NCI-H2196 treated with DMSO at 0.1 percent for 48 hours (cell line): ENCODE measurements at regions not wholly inside any gene's neighbourhood (a gene's known extent, or its start where the extent isn't known, plus 50 kb on each side); places are given as distances from the start of the nearest gene placed in this dataset.

ENCODE experiments used
- DNase-seq: peaks from one replicate; lab custom pipeline; 2025; ENCODE audit not compliant: unreplicated experiment; lab: John Stamatoyannopoulos, UW

- DNase-seq, result no peak
Observed at GRCh38 chr18:42184685-42185477, 229.8 kb downstream of the PIK3C3 start.

DNA sequence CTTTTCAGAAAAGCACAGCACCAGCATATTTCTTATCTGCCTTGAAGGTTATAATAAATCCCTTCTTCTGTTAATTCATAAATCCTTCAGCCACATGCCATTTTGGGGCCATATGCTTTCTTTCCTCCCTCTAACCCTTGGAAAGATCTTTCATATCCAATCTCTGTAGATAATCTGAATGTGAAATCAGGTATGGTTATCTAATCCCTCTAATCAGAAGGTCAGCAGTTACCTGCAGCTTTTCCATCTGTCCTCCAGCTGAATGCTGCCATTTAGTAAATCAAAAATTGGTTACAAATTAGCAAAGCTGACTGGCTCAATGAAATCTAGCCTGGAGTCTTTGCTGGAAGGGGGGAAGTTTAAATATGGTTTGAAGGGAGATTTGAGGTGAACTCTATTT lies 230.5 kb downstream of the PIK3C3 start:
- no peak for DNase-seq

DNA sequence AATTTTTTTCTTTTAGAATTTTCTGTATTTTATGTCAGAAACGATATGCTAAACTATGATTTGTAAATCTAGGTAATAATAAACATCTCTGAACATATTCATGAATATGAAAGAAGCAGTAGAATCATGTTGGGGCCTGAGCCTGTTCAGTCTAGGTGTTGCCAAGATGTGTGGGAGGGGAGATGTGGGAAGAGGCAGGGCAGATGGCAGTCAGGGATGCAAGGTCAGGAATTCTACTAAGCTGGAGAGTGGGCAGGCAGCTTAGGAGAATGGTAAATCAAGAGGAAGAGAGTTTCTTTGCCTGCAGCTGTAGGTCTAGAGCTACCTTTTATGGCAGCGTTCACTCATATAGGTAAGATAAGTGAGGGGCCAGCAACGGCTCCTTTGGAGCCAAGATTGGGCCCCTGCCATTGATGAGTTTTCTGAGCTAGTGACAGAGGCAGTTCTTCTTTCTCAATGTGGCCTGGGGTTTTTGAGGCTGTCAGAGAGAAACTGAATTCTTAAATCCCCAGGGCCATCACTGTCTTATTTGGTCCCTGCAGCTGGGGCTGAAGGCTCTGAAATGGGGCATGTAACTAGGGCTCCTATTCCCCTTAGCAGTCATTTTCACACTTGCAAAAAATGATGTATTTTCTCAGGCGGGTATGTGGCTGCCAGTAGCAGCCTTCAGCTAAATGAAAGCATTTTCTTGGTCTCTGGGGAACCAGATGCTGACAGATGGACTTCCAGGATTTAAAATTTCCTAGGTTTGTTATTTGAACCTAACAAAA lies 232.8 kb downstream of the PIK3C3 start:
- DNase-seq, result no peak

DNA sequence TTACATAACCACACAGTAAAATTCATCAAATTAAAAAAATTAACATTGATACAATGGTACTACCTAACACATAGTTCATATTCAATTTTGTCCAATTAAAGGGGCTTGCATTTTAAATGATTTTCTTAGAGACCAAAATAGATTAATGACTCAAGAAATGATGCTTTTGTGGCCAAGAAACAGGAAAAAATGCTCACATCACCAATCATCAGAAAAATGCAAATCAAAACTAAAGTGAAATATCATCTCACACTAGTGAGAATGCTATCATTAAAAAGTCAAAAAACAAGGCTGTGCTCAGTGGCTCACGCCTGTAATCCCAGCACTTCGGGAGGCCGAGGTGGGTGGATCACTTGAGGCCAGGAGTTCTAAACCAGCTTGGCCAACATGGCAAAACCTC lies 235.6 kb downstream of the PIK3C3 start:
- DNase-seq, result no peak

- no peak for DNase-seq
Observed at GRCh38 chr18:42192251-42193248, 237.5 kb downstream of the PIK3C3 start.

GRCh38 chr18:42196651-42197050 lies 241.6 kb downstream of the PIK3C3 start:
- no peak for DNase-seq

DNA sequence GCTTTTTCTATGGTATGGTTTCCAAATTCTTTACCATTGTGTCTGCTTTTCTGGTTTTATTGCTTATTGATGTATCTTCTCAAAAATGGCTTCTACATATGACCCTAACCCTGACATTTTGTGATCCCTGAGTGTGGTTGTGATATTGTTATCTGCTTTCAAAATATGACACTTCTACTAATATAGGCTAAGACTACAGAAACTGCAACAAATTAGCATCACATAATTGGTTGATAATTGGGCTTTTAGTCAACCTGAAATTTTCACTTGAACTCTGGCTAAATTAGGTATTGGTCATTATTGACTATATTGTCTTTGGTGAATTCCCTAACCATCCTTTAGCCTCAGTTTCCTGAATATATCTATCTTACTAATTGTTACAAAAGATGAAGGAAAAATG lies 246.1 kb downstream of the PIK3C3 start:
- no peak for DNase-seq

DNA sequence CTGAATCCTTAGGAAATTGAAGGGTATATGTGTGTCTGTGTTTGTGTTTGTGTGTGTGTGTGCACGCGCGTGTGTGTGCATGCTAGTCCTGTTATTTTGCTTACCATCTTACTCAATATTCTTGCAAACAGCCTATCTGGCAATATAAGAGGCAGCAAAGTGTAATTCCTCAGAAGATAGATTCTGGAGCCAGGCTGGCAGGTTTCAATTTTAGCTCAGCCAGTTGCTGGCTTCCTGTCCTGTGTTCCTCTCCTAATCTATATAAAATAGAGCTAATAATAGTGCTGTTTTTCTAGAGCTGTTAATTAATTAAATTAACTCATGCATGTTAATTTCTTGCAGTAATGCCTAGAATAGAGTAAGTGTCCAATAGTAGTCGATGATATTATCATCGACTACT lies 256.2 kb downstream of the PIK3C3 start:
- no peak for DNase-seq

- DNase-seq, result no peak
Observed at GRCh38 chr18:42222557-42222956, 267.5 kb downstream of the PIK3C3 start.

- no peak for DNase-seq
Observed at GRCh38 chr18:42228581-42228980, 273.5 kb downstream of the PIK3C3 start.

GRCh38 chr18:42229211-42230210 lies 274.5 kb downstream of the PIK3C3 start:
- DNase-seq, result no peak

DNA sequence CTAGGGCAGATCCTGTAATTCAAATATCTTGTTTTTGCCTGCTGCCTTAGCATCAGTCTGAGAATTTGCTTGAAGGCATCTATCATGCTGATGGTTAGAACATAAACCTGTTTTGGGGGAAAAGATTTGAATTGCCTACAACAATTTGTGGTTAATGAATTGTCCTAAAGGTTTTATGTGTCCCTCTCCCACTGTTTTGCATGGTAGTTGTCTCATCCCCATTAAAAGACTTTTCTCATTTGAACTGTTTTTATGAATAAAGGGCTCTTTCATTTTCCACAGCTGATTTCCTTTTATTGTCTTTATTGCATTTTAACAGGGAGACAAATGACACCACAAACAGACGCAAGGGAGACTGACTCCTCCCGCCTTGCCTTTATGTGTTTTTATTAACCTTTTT lies 275.6 kb downstream of the PIK3C3 start:
- DNase-seq, result no peak

DNA sequence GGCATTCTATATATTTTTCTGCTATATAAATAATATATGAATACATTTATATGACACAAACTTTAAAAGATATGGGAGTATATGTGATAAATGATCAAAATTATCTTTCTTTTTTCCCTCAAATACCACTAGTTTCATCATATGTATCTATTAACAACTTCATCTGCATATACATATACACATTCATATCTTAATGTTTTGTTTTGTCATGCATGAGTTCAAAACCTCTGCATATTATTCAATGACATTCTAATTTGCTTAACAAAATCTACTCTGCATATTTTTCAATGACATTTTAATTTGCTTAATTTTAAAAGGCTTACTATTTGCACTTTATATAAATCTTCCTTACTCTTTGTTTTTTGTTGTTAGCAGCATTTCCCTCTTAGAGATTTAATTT lies 276.2 kb downstream of the PIK3C3 start:
- no peak for DNase-seq

DNA sequence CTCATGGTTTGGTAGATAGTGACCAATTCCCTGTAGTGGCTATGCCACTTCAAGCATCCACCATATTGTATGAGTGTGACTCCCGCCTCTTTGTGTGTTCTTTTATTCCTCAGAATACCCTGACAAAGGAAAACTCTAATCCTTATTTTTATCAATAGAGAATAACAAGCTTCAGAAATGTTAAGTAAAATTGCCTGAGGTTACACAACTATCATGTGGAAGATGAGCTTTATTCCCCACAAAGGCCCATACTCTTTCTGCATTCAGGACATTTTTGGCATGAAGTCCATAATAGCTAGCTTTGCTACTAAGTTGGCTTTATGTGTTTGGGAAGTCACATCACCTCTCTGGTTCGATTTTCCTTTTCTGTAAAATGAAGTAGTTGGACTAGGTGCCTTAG lies 276.8 kb downstream of the PIK3C3 start:
- no peak for DNase-seq

GRCh38 chr18:42233908-42234307 lies 278.9 kb downstream of the PIK3C3 start:
- no peak for DNase-seq

DNA sequence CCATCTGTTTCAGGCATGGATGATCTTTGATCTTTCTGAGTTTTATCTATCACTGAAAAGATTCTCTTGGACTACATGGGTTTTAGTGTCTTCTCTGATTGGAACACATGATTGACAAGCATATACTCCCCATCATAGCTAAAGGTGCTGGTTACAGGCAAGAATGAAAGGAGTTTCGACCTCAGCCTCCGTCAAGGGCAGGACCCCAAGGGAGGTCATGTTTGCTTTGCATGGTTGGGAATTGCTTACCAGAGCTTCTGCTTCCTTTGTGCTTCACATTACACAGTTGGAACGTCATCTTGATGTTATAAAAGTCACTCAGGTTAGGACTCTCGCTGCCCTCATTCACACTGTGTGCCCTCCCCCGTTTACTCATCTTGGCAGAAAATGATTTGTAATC lies 287.7 kb downstream of the PIK3C3 start:
- DNase-seq, result no peak

DNA sequence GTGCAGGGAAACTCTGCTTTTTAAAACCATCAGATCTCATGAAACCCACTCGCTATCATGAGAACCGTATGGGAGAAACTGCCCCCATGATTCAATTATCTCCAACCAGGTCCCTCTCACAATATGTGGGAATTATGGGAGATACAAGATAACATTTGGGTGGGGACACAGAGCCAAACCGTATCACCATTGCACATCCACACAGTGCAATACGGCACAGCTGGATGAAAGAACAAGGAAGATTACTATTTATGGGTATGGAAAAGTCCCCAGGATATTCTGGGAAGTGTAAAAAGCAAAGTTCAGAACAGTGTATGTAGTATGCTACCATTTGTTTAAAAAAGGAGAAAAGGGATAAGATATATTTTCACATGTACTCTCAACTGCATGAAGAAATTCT lies 290.1 kb downstream of the PIK3C3 start:
- DNase-seq, result no peak

- no peak for DNase-seq
Observed at GRCh38 chr18:42255908-42256765, 301.1 kb downstream of the PIK3C3 start.

- no peak for DNase-seq
Observed at GRCh38 chr18:42258301-42258965, 303.4 kb downstream of the PIK3C3 start.
